Right atrium auricular region (tissue), 2 donors: ENCODE measurements at regions not wholly inside any gene's neighbourhood (a gene's known extent, or its start where the extent isn't known, plus 50 kb on each side); places are given as distances from the start of the nearest gene placed in this dataset.

Experiments used
- DNase-seq: peaks from one replicate; pipeline ENCODE4 v3.0.0-alpha.2; 2019; ENCODE audit warnings: low spot score
- H3K27ac ChIP-seq, 2 donors: fragments of 200-600 bp; sonication (generic); 1 replicate in 1 of 2; 2 replicates in 1 of 2; pipeline ENCODE4 v1.5.1; 2016 to 2019
- H3K27me3 ChIP-seq, 2 donors: fragments of 200-600 bp; sonication (generic); one replicate each; pipeline versions ENCODE4 v1.5.1 to v1.6.0; 2017 to 2019
- H3K36me3 ChIP-seq: fragments of 200-600 bp; sonication (generic); one replicate; pipeline ENCODE4 v1.5.1; 2016
- H3K4me1 ChIP-seq, 2 donors: fragments of 200-600 bp; sonication (generic); one replicate each; pipeline versions ENCODE4 v1.5.1 to v1.6.0; 2017 to 2019
- H3K4me3 ChIP-seq, 2 donors: fragments of 200-600 bp; sonication (generic); 1 replicate in 1 of 2; 2 replicates in 1 of 2; pipeline ENCODE4 v1.5.1; 2017 to 2019; ENCODE audit warnings: mild to moderate bottlenecking in 1 of 2, moderate library complexity in 1 of 2
- H3K9me3 ChIP-seq, 2 donors: fragments of 200-600 bp; sonication (generic); one replicate each; pipeline ENCODE4 v1.5.1; 2019
- CTCF ChIP-seq, 2 donors: fragments of 200-600 bp; sonication (generic); IDR thresholded peaks; one replicate each; pipeline ENCODE4 v1.5.1; 2019; ENCODE audit warnings: antibody characterized with exemption in 2 of 2

GRCh38 chr3:102258666-102259227 lies 176.1 kb upstream of the ZPLD1 start:
- H3K27me3 ChIP-seq = no peaks in the 10 kb centered on the region
- DNase-seq = no peak
- no peak overlapping the region for H3K4me3 ChIP-seq
- no peaks in the 10 kb centered on the region for H3K4me1 ChIP-seq
- H3K9me3 ChIP-seq = no peaks in the 10 kb centered on the region
- no peak overlapping the region for H3K27ac ChIP-seq
- H3K36me3 ChIP-seq = no peaks in the 10 kb centered on the region
- no peak for TF ChIP-seq CTCF (IDR thresholded peaks at IDR 0.05)

- H3K9me3 ChIP-seq = no peaks in the 10 kb centered on the region
- no peaks in the 10 kb centered on the region for H3K36me3 ChIP-seq
- no peak overlapping the region for H3K27ac ChIP-seq
- H3K4me1 ChIP-seq = no peaks in the 10 kb centered on the region
- no peaks in the 10 kb centered on the region for H3K27me3 ChIP-seq
- H3K4me3 ChIP-seq = no peak overlapping the region
- DNase-seq = no peak
- TF ChIP-seq CTCF (IDR thresholded peaks at IDR 0.05) = no peak
Observed at GRCh38 chr3:102259663-102260062, 175.2 kb upstream of the ZPLD1 start.

- H3K36me3 ChIP-seq = no peaks in the 10 kb centered on the region
- TF ChIP-seq CTCF (IDR thresholded peaks at IDR 0.05) = no peak
- H3K4me1 ChIP-seq = no peaks in the 10 kb centered on the region
- no peaks in the 10 kb centered on the region for H3K9me3 ChIP-seq
- DNase-seq = no peak
- H3K27me3 ChIP-seq = no peaks in the 10 kb centered on the region
- H3K4me3 ChIP-seq = no peak overlapping the region
- H3K27ac ChIP-seq = no peak overlapping the region
Observed at GRCh38 chr3:102265720-102266119, 169.1 kb upstream of the ZPLD1 start.

GRCh38 chr3:102269406-102269805 lies 165.4 kb upstream of the ZPLD1 start:
- TF ChIP-seq CTCF (IDR thresholded peaks at IDR 0.05) = no peak
- no peaks in the 10 kb centered on the region for H3K27me3 ChIP-seq
- H3K27ac ChIP-seq = no peak overlapping the region
- no peaks in the 10 kb centered on the region for H3K9me3 ChIP-seq
- H3K4me1 ChIP-seq = no peaks in the 10 kb centered on the region
- no peaks in the 10 kb centered on the region for H3K36me3 ChIP-seq
- H3K4me3 ChIP-seq = no peak overlapping the region
- no peak for DNase-seq

- no peaks in the 10 kb centered on the region for H3K27me3 ChIP-seq
- no peak overlapping the region for H3K27ac ChIP-seq
- no peaks in the 10 kb centered on the region for H3K4me1 ChIP-seq
- no peak for DNase-seq
- H3K36me3 ChIP-seq = no peaks in the 10 kb centered on the region
- no peak overlapping the region for H3K4me3 ChIP-seq
- no peak for TF ChIP-seq CTCF (IDR thresholded peaks at IDR 0.05)
- H3K9me3 ChIP-seq = peaks cover 0 to 6% of the 10 kb centered on the region in 2 donors
Observed at GRCh38 chr3:102290241-102290640, 144.6 kb upstream of the ZPLD1 start.

GRCh38 chr3:102295756-102296155 lies 139.1 kb upstream of the ZPLD1 start:
- no peaks in the 10 kb centered on the region for H3K9me3 ChIP-seq
- H3K27ac ChIP-seq = no peak overlapping the region
- no peaks in the 10 kb centered on the region for H3K36me3 ChIP-seq
- H3K4me3 ChIP-seq = no peak overlapping the region
- no peaks in the 10 kb centered on the region for H3K4me1 ChIP-seq
- TF ChIP-seq CTCF (IDR thresholded peaks at IDR 0.05) = no peak
- no peaks in the 10 kb centered on the region for H3K27me3 ChIP-seq
- DNase-seq = no peak
